Middle frontal gyrus (tissue), 1 donor: ENCODE measurements at regions not wholly inside any gene's neighbourhood (a gene's known extent, or its start where the extent isn't known, plus 50 kb on each side); places are given as distances from the start of the nearest gene placed in this dataset.
"Not testable (repeated sequence)": the region's sequence is repeated elsewhere in the genome, so short reads cannot be mapped to it uniquely, and the experiment has no call there.

Source experiments
- DNase-seq: peaks from one replicate; pipeline ENCODE4 v3.0.0-alpha.2; 2015; ENCODE audit warnings: low spot score; ENCODE audit errors: extremely low spot score

- DNase-seq, result no peak
Observed at GRCh38 chr6:27547157-27548075, 74.5 kb upstream of the ZNF184 start.

DNA sequence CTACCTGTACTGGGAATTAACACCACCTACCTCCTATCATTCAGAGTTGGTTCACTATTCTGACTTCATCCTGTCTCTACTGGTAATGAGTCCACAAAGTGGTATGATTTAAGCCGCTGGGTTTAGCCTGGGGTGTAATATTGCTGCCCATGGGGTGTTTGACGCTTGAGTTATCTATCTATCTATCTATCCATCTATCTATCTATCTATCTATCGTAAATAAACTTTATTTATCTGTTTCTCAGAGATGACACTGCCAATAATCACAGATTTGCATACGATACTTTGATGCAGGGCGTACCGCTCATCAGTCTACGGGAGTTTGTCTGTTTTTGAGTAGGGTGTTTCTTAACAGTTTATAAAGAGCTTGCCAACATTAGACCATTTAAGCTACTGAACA is 73.6 kb upstream of the ZNF184 start:
- no peak for DNase-seq

DNA sequence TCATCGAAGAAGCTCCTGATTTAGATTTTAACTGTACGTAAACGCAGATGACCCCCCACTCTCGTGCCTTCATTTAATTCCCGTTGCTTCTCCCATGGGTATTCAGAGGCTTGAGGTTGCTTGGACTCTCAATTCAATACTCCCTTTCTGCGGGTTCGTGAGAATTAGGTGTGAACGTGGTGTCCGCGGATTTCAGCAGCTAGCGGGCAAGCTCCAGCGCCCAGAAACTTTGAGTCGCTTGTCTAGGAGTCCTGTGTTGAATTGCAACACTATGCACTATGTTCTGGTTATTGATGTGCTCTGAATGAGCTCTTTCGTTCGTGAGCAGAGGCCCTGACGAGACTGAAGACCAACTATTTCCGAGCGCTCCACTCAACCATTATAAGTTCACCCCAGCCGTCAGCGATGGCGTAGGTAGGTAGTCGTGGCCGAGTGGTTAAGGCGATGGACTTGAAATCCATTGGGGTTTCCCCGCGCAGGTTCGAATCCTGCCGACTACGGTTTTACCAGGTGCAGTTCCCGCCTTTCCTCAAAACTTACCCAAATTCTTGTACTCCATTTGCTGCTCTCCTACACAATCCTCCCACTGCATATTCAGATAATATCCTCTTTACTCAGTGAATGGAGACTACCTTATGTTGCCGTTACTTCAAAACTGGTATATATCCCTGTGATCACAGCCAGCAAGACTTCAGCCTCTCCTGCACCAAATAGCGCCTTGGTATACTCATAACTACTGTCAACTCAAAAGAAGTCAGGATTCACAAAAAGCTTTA is 72.6 kb upstream of the ZNF184 start:
- DNase-seq, result no peak

GRCh38 chr6:27544612-27545260 is 71.8 kb upstream of the ZNF184 start:
- no peak for DNase-seq

- not testable (repeated sequence) for DNase-seq
Observed at GRCh38 chr6:27544135-27544534, 71.2 kb upstream of the ZNF184 start.

- no peak for DNase-seq
Observed at GRCh38 chr6:27542485-27542884, 69.6 kb upstream of the ZNF184 start.

GRCh38 chr6:27541933-27542297 is 69.0 kb upstream of the ZNF184 start:
- DNase-seq, result no peak

DNA sequence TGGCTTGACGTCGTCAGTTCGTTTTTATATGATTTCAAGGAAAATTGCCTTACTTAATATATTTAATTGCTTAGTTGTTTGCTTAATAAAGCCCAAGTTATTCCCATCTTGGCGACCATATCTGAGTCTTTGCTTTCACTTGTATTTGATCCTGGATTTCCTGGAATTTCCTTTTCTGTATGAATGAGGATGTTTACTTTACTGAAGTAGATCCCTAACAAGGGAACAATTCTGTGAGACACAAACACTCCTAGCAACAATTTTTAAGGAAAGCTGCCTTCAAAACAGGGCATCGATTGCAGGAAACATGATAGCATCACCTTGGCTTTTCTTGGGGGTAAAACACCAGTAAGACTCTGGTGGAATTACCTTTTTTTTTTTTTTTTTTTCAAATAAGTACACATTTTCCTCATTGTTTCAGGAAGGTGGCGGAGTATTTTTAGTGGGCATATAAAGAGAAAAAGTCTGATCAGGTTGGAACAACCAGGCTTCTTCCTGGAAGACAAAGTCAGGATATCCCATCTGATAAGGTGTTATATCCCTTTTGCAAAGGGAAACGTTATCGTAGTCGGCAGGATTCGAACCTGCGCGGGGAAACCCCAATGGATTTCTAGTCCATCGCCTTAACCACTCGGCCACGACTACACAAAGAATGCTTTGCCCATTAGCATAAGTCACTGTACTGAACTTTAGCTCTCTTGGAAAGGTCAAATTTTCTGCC is 68.5 kb upstream of the ZNF184 start:
- no peak for DNase-seq

DNA sequence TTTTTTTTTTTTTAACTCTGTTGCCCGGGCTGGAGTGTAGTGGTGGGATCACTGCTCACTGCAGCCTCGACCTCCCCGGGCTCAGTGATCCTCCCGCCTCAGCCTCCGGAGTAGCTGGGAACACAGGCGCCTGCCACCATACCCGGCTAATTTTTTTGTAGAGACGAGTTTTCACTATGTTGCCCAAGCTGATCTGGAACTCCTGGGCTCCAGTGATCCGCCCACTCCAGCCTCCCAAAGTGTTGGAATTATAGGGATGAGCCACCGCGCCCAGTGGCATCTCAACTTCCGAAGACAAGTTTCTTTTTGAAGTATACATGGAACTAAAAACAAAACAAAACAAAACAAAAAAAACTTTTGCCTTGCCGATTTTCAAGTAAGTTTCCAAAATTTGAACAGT is 66.6 kb upstream of the ZNF184 start:
- no peak for DNase-seq

- DNase-seq, result no peak
Observed at GRCh38 chr6:27532820-27533538, 60.1 kb upstream of the ZNF184 start.

- DNase-seq, result no peak
Observed at GRCh38 chr6:27531772-27532459, 59.0 kb upstream of the ZNF184 start.

- not testable (repeated sequence) for DNase-seq
Observed at GRCh38 chr6:27529796-27530195, 56.9 kb upstream of the ZNF184 start.

DNA sequence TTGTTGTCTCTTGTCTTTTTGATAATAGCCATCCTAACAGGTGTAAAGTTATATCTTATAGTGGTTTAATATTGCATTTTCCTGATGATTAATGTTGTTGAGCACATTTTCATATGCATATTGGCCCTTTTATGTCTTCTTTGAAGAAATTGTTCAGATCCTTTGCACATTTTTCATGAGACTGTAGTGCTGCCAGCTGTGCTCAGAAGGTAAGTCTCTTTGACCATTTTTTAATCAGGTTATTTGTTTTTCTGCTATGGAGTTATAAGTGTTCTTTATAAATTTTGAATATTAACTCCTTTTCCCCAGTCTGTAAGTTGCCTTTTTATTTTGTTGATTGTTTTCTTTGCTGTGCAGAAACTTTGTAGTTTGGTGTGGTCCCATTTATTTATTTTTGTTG is 55.8 kb upstream of the ZNF184 start:
- no peak for DNase-seq
